ENCODE measurements at regions not wholly inside any gene's neighbourhood (a gene's known extent, or its start where the extent isn't known, plus 50 kb on each side); places are given as distances from the start of the nearest gene placed in this dataset.

DNA sequence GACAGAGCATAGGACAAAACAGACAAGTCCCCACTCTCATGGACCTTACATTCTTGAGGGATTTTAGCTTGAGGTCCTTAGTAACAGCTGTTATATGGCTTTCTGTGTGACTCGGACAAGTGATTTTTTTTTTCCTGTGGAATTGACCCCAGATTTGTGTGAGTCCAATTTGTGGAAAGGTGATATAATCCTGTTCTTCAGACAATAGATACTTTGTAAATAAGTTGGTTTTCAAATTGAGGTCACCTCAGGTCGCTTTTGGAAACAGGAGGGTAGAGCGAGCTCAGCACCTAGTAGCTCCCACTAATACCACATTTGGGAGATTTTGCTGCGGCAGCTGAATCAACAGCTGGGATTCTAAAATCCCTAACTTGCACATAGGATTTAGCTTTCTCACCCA is 1008.8 kb downstream of the ADGRL3 start:
- H3K4me3 ChIP-seq (ENCODE audit: low read depth, low read length), result no peak overlapping the region
- TF ChIP-seq, protein P1, sequence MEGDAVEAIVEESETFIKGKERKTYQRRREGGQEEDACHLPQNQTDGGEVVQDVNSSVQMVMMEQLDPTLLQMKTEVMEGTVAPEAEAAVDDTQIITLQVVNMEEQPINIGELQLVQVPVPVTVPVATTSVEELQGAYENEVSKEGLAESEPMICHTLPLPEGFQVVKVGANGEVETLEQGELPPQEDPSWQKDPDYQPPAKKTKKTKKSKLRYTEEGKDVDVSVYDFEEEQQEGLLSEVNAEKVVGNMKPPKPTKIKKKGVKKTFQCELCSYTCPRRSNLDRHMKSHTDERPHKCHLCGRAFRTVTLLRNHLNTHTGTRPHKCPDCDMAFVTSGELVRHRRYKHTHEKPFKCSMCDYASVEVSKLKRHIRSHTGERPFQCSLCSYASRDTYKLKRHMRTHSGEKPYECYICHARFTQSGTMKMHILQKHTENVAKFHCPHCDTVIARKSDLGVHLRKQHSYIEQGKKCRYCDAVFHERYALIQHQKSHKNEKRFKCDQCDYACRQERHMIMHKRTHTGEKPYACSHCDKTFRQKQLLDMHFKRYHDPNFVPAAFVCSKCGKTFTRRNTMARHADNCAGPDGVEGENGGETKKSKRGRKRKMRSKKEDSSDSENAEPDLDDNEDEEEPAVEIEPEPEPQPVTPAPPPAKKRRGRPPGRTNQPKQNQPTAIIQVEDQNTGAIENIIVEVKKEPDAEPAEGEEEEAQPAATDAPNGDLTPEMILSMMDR (IDR thresholded peaks at IDR 0.05; ENCODE audit: insufficient read depth, low read depth, low read length), result no peak
- no peak for DNase-seq (ENCODE audit: low read depth)

DNA sequence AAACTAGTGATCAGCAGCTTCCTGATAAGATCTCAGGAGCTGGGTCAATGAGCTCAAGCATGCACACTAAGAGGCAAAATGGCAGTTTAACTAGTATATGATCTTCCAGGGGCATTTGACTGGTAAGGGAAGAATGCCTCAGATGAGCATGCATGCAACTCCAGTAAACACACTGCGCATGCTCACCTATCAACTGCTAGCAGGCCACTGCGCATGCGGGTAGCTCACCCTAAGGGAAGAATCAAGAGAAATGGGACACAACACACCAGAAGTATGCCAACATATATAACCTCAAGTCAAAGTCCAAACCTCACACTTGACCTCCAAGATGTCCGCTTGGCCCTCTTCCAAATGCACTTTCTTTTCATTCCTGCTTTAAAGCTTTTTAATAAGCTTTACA is 1004.0 kb downstream of the ADGRL3 start:
- TF ChIP-seq, protein P1 (IDR thresholded peaks at IDR 0.05; ENCODE audit: insufficient read depth, low read depth, low read length), result no peak
- DNase-seq (ENCODE audit: low read depth), result no peak
- no peak overlapping the region for H3K4me3 ChIP-seq (ENCODE audit: low read depth, low read length)

DNA sequence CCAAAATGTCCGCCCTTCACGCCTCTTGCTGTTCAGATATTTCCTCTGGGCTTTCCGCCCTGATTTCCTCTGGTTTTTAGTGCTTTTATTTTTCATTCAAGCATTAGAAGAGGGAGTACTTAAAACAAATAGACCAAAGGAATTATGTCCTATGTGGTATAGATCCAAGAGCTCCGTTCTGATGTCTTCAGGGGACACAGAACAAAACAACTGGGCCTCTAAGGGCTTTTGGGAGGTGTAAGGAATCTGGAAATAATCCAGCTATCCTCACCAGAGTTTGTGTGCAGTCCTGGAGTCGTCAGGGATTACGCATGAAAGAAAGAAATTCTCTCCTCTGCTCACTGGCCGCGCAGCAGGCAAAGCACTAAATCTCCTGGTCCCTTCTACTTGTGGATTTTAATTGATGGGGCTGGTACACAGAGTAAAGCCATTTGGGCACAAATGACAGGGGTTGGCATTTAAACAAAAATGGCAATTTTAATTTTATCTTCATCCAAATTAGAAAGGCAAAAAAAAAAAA is 999.2 kb downstream of the ADGRL3 start:
- TF ChIP-seq, protein P1 (IDR thresholded peaks at IDR 0.05; ENCODE audit: insufficient read depth, low read depth, low read length), result no peak
- no peak for DNase-seq (ENCODE audit: low read depth)
- no peak overlapping the region for H3K4me3 ChIP-seq (ENCODE audit: low read depth, low read length)

DNA sequence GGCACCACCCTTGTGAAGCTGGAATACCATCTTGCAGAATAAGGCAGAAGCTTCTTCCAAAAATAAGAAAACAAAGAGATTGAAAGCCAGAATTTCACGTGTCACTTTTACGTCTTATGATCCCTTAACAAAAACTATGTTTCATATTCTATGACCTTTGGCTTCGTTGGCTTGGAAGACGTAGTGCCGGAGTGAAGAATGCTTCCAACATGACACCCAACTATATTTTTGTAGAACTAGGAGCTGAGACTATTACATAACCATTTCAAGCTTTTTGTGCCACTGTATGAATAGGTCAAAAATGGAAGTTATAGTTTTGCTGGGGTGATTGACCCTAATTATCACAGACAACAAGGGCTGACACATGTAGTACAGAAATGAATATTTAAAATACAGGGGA is 996.2 kb downstream of the ADGRL3 start:
- no peak for DNase-seq (ENCODE audit: low read depth)
- TF ChIP-seq, protein P1 (IDR thresholded peaks at IDR 0.05; ENCODE audit: insufficient read depth, low read depth, low read length), result no peak
- H3K4me3 ChIP-seq (ENCODE audit: low read depth, low read length), result no peak overlapping the region

DNA sequence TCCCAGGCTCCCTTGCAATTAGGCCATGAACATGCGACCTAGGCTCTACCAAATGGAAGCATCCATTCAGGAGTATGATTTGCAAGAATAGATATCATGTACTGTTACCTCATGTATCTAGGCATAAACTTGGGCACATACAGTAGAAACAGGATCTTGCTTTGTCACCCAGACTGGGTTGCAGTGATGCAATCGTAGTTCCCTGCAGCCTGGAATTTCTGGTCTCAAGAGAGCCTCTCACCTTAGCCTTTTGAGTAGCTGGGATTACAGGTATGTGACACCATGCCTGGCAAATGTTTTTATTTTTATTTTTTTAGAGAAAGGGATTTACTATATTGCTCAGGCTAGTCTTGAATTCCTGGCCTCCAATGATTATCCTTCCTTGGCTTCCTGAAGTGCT is 994.2 kb downstream of the ADGRL3 start:
- no peak overlapping the region for H3K4me3 ChIP-seq (ENCODE audit: low read depth, low read length)
- no peak for DNase-seq (ENCODE audit: low read depth)
- TF ChIP-seq, protein P1 (IDR thresholded peaks at IDR 0.05; ENCODE audit: insufficient read depth, low read depth, low read length), result no peak

DNA sequence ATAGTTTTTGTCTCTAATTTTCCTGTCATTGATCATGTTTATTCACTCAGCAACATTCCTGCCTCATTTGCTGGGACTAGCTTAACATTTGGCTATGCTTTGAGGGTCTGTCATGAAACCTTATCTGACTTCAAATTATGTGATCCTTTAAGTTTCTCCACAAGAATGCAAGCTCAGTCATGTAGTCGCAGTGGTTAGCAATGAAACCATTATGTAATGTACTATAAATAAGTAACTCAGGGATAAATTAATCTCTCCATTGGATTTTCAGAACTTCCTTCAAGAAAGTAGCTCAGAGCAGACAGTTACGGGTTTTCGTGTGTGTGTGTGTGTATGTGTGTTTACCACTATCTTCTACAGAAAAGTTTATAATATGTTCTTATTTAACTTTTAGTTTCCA is 993.6 kb downstream of the ADGRL3 start:
- H3K4me3 ChIP-seq (ENCODE audit: low read depth, low read length), result no peak overlapping the region
- no peak for DNase-seq (ENCODE audit: low read depth)
- TF ChIP-seq, protein P1 (IDR thresholded peaks at IDR 0.05; ENCODE audit: insufficient read depth, low read depth, low read length), result no peak
